Activated T-cell treated with anti-CD3 and anti-CD28 coated beads, Interleukin-2, amount 50 U/mL, for 24 hours (primary cell): ENCODE measurements at regions not wholly inside any gene's neighbourhood (a gene's known extent, or its start where the extent isn't known, plus 50 kb on each side); places are given as distances from the start of the nearest gene placed in this dataset.
"Not testable (repeated sequence)": the region's sequence is repeated elsewhere in the genome, so short reads cannot be mapped to it uniquely, and the experiment has no call there.

Experiments used
- DNase-seq: peaks from one replicate; pipeline ENCODE4 v3.0.0-alpha.2; 2020
- H3K27ac Mint-ChIP-seq: 2 replicates; pipeline ENCODE4 v1.8.0; 2020; ENCODE audit warnings: mild to moderate bottlenecking, mixed read lengths
- H3K27me3 Mint-ChIP-seq: 2 replicates; pipeline ENCODE4 v1.8.0; 2020; ENCODE audit warnings: mixed read lengths
- H3K36me3 Mint-ChIP-seq: 2 replicates; pipeline ENCODE4 v1.8.0; 2020; ENCODE audit warnings: low read depth, mixed read lengths
- H3K4me1 Mint-ChIP-seq: 2 replicates; pipeline ENCODE4 v1.8.0; 2020; ENCODE audit warnings: low read depth, mixed read lengths
- H3K4me3 Mint-ChIP-seq: 2 replicates; pipeline ENCODE4 v1.8.0; 2020; ENCODE audit warnings: mild to moderate bottlenecking, moderate library complexity, mixed read lengths
- H3K9me3 Mint-ChIP-seq: 2 replicates; pipeline ENCODE4 v1.8.0; 2020; ENCODE audit warnings: mixed read lengths

GRCh38 chr18:71431171-71431570 is 1113.0 kb downstream of the CBLN2 start:
- H3K4me3 Mint-ChIP-seq = no peak overlapping the region

DNA sequence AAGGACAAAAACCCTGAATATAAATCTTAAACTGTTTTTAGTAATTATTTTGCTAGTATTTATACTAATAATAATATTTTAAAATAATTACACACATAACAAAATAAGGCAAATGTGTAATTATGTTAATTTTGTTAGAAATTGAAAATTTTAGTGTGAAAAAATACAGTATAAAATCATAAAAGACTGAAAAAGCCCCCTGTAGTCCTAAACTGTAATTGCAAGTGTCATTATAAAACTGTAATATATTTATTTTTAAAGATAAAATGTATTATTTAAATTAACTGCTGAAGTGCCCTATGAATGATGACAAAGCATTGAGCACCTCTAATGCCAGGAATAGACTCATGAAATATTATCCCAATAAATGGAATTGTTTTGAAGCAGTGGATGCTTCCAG is 1117.7 kb downstream of the CBLN2 start:
- H3K36me3 Mint-ChIP-seq = no peaks in the 10 kb centered on the region
- no peaks in the 10 kb centered on the region for H3K4me1 Mint-ChIP-seq
- no peak overlapping the region for H3K4me3 Mint-ChIP-seq
- no peak overlapping the region for H3K27ac Mint-ChIP-seq
- no peak for DNase-seq
- peaks cover 2% of the 10 kb centered on the region for H3K9me3 Mint-ChIP-seq
- no peaks in the 10 kb centered on the region for H3K27me3 Mint-ChIP-seq

More at GRCh38 chr18:71431171-71431570, 1113.0 kb downstream of the CBLN2 start:
- Mint-ChIP-seq H3K27me3 (no peaks in the 10 kb centered on the region), H3K36me3 (no peaks in the 10 kb centered on the region), H3K27ac (no peak overlapping the region), H3K4me1 (no peaks in the 10 kb centered on the region), H3K9me3 (no peaks in the 10 kb centered on the region)
- no peak for DNase-seq

- no peaks in the 10 kb centered on the region for H3K27me3 Mint-ChIP-seq
- no peaks in the 10 kb centered on the region for H3K4me1 Mint-ChIP-seq
- H3K9me3 Mint-ChIP-seq = no peaks in the 10 kb centered on the region
- DNase-seq = no peak
- H3K36me3 Mint-ChIP-seq = no peaks in the 10 kb centered on the region
- H3K27ac Mint-ChIP-seq = no peak overlapping the region
- no peak overlapping the region for H3K4me3 Mint-ChIP-seq
Measured at GRCh38 chr18:71405169-71405809, 1116.4 kb downstream of the SOCS6 start.

DNA sequence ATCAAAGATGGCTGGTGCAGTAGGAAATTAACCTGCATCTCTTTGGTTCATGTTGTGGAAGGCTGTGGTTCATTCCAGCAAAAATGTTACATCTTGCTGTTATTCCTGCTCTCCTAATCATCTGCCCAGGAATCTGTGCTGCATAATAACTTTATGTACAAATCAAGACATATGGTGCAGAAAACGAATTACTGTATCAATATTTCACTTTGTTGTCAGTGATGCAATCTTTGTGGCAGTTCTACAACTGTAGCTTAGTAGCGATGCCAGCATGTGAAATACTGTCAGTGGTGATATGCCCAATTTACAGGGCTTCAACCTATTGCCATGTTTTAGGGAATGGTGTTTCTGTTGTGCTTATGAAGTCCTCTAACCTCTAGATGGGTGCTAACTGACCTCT is 1114.7 kb downstream of the SOCS6 start:
- H3K9me3 Mint-ChIP-seq = peaks cover 2% of the 10 kb centered on the region
- no peak overlapping the region for H3K4me3 Mint-ChIP-seq
- no peak for DNase-seq
- H3K36me3 Mint-ChIP-seq = no peaks in the 10 kb centered on the region
- no peak overlapping the region for H3K27ac Mint-ChIP-seq
- no peaks in the 10 kb centered on the region for H3K4me1 Mint-ChIP-seq
- H3K27me3 Mint-ChIP-seq = no peaks in the 10 kb centered on the region

- Mint-ChIP-seq H3K4me1 (no peaks in the 10 kb centered on the region), H3K27ac (no peak overlapping the region), H3K9me3 (peaks cover 2% of the 10 kb centered on the region), H3K4me3 (no peak overlapping the region), H3K27me3 (no peaks in the 10 kb centered on the region), H3K36me3 (no peaks in the 10 kb centered on the region)
- DNase-seq = no peak
Measured at GRCh38 chr18:71398531-71398930, 1109.7 kb downstream of the SOCS6 start.

- Mint-ChIP-seq H3K27me3 (no peaks in the 10 kb centered on the region), H3K9me3 (peaks cover 5% of the 10 kb centered on the region), H3K4me3 (no peak overlapping the region), H3K27ac (no peak overlapping the region), H3K36me3 (no peaks in the 10 kb centered on the region), H3K4me1 (no peaks in the 10 kb centered on the region)
- no peak for DNase-seq
Measured at GRCh38 chr18:71388148-71388547, 1099.3 kb downstream of the SOCS6 start.

- no peak for DNase-seq
- Mint-ChIP-seq H3K27me3 (no peaks in the 10 kb centered on the region), H3K9me3 (no peaks in the 10 kb centered on the region), H3K4me1 (no peaks in the 10 kb centered on the region), H3K4me3 (no peak overlapping the region), H3K27ac (no peak overlapping the region), H3K36me3 (no peaks in the 10 kb centered on the region)
Measured at GRCh38 chr18:71374294-71375000, 1085.6 kb downstream of the SOCS6 start.

- Mint-ChIP-seq H3K27me3 (no peaks in the 10 kb centered on the region), H3K9me3 (peaks cover 4% of the 10 kb centered on the region), H3K27ac (no peak overlapping the region), H3K4me1 (no peaks in the 10 kb centered on the region), H3K4me3 (no peak overlapping the region), H3K36me3 (no peaks in the 10 kb centered on the region)
- DNase-seq = no peak
Measured at GRCh38 chr18:71371951-71372605, 1083.2 kb downstream of the SOCS6 start.

DNA sequence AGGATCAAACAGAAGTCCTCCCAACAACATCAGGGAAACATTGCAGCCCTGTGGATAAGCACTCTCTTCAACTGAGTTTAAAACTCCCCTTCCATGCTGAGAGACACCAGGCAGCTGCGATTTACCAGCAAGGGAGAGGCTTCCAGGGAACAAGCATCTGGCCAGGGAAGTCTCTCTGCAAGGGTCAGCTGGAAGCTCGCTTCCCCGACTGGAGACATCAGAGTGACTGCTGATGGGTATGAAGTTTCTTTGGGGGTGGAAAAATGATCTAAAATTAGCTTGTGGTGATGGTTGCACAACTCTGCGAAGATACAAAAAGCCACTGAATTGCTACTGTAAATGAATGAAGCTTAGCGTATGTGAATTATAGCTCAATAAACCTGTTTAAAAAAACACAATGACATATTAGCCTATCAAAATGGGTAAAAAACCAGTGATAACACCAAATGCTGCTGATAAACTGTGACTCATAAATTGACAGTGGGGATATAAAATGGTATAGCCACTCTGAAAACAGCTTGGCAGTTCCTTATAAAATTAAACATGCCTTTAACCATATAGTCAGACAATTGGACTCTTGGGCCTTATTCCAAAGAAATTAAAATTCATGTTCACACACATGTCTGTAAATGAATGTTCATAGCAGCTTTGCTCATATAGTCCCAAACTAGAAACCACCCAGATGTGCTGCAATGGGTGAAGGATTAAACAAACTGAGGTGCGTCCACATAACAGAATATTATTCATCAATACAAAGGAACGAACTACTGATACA is 1082.0 kb downstream of the SOCS6 start:
- no peak overlapping the region for H3K4me3 Mint-ChIP-seq
- peaks cover 11% of the 10 kb centered on the region for H3K9me3 Mint-ChIP-seq
- no peak for DNase-seq
- H3K27me3 Mint-ChIP-seq = no peaks in the 10 kb centered on the region
- H3K27ac Mint-ChIP-seq = no peak overlapping the region
- no peaks in the 10 kb centered on the region for H3K4me1 Mint-ChIP-seq
- no peaks in the 10 kb centered on the region for H3K36me3 Mint-ChIP-seq

GRCh38 chr18:71370095-71370494 is 1081.2 kb downstream of the SOCS6 start:
- Mint-ChIP-seq H3K4me3 (no peak overlapping the region), H3K36me3 (no peaks in the 10 kb centered on the region), H3K27me3 (no peaks in the 10 kb centered on the region), H3K4me1 (no peaks in the 10 kb centered on the region), H3K9me3 (peaks cover 11% of the 10 kb centered on the region), H3K27ac (no peak overlapping the region)
- no peak for DNase-seq

GRCh38 chr18:71362140-71362539 is 1073.3 kb downstream of the SOCS6 start:
- no peak overlapping the region for H3K4me3 Mint-ChIP-seq

GRCh38 chr18:71355599-71355998 is 1066.8 kb downstream of the SOCS6 start:
- not testable (repeated sequence) for DNase-seq, H3K9me3 Mint-ChIP-seq, H3K4me1 Mint-ChIP-seq, H3K27ac Mint-ChIP-seq, H3K36me3 Mint-ChIP-seq, H3K27me3 Mint-ChIP-seq, H3K4me3 Mint-ChIP-seq

More at GRCh38 chr18:71362140-71362539, 1073.3 kb downstream of the SOCS6 start:
- Mint-ChIP-seq H3K36me3 (no peaks in the 10 kb centered on the region), H3K27me3 (no peaks in the 10 kb centered on the region), H3K9me3 (peaks cover 7% of the 10 kb centered on the region), H3K27ac (no peak overlapping the region), H3K4me1 (no peaks in the 10 kb centered on the region)
- DNase-seq = no peak

GRCh38 chr18:71352618-71353017 is 1063.8 kb downstream of the SOCS6 start:
- no peak overlapping the region for H3K27ac Mint-ChIP-seq
- no peak overlapping the region for H3K4me3 Mint-ChIP-seq
- no peaks in the 10 kb centered on the region for H3K9me3 Mint-ChIP-seq
- H3K36me3 Mint-ChIP-seq = no peaks in the 10 kb centered on the region
- no peak for DNase-seq
- no peaks in the 10 kb centered on the region for H3K27me3 Mint-ChIP-seq
- no peaks in the 10 kb centered on the region for H3K4me1 Mint-ChIP-seq

GRCh38 chr18:71336576-71337210 is 1047.8 kb downstream of the SOCS6 start:
- no peak overlapping the region for H3K4me3 Mint-ChIP-seq
- H3K27me3 Mint-ChIP-seq = no peaks in the 10 kb centered on the region
- DNase-seq = no peak
- H3K9me3 Mint-ChIP-seq = no peaks in the 10 kb centered on the region
- H3K36me3 Mint-ChIP-seq = no peaks in the 10 kb centered on the region
- H3K4me1 Mint-ChIP-seq = no peaks in the 10 kb centered on the region
- no peak overlapping the region for H3K27ac Mint-ChIP-seq
